ENCODE measurements at regions not wholly inside any gene's neighbourhood (a gene's known extent, or its start where the extent isn't known, plus 50 kb on each side); places are given as distances from the start of the nearest gene placed in this dataset.
"Not testable (repeated sequence)": the region's sequence is repeated elsewhere in the genome, so short reads cannot be mapped to it uniquely, and the experiment has no call there.

DNA sequence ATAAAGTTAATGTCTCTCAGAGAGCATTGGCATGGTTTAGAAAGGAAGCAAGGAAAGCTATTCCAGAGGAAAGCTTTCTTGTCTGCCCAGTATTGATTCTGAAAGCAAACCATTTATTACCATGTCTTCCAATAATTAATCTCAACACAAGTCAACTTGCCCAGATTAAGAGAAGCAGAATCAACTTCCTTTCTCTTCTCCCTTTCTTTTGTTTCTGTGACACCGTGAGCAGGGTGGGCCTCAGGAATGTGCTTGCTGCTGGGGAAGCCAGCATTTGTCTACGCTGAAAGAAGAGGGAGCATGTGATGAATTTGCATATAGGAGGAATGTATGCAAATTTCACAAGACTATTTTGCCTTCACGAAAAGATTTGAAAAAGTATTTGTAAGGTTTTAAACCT lies 368.6 kb upstream of the ROPN1 start:
- no peak for DNase-seq (ENCODE audit: low spot score)
- TF ChIP-seq CTCF (IDR thresholded peaks at IDR 0.05; ENCODE audit: extremely low read depth, missing control alignments), result no peak

DNA sequence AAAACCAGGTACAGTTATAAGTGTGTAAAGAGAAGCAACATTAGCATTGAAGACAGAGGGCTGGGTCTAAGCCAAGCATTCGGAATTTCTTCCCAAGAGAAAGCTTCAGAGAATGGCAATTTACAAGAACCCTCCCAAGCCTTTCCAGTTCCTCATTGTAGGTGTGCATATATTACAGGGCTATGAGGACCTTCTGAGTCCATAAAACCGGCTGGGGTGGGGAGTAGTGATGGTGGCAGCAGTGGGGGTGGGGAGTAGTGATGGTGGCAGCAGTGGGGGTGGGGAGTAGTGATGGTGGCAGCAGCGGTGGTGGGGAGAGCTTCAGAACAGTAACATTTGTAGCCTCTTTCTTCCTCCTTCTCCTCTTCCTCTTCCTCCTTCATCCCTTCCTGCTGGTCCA lies 368.7 kb upstream of the UMPS start:
- no peak for DNase-seq (ENCODE audit: low spot score)

DNA sequence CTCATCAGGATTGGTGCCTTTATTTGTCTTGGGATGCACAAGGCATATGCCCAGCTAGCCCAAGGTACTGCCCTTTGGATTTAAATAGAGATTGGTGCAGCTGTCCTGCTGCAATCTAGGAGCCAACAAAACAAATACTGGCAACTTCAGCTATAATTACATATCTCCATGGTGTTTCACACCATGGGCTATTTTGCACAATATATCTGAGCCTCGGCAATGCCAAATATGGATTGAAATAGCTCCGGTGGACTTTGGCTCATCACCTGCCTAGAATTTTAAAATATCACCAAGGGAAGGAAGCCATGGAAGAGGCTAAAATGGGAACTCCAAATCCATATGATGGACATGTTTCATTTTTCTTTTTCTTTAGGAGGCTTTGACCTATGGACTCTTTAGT lies 367.8 kb upstream of the UMPS start:
- no peak for TF ChIP-seq CTCF (IDR thresholded peaks at IDR 0.05; ENCODE audit: extremely low read depth, missing control alignments)
- DNase-seq (ENCODE audit: low spot score), result no peak

More for the DNA sequence above, 368.7 kb upstream of the UMPS start:
- no peak for TF ChIP-seq CTCF (IDR thresholded peaks at IDR 0.05; ENCODE audit: extremely low read depth, missing control alignments)

- no peak for DNase-seq (ENCODE audit: low spot score)
- TF ChIP-seq CTCF (IDR thresholded peaks at IDR 0.05; ENCODE audit: extremely low read depth, missing control alignments), result no peak
Observed at GRCh38 chr3:124363476-124363875, 366.8 kb upstream of the UMPS start.

GRCh38 chr3:124364317-124365020 lies 365.8 kb upstream of the UMPS start:
- no peak for DNase-seq (ENCODE audit: low spot score)
- TF ChIP-seq CTCF (IDR thresholded peaks at IDR 0.05; ENCODE audit: extremely low read depth, missing control alignments), result no peak

DNA sequence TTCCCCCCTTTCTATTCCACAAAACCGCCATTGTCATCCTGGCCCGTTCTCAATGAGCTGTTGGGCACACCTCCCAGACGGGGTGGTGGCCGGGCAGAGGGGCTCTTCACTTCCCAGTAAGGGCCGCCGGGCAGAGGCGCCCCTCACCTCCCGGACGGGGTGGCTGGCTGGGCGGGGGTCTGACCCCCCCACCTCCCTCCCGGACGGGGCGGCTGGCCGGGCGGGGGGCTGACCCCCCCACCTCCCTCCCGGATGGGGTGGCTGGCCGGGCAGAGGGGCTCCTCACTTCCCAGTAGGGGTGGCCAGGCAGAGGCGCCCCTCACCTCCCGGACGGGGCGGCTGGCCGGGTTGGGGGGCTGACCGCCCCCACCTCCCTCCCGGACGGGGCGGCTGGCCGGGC lies 363.6 kb upstream of the UMPS start:
- not testable (repeated sequence) for DNase-seq (ENCODE audit: low spot score)

- no peak for TF ChIP-seq CTCF (IDR thresholded peaks at IDR 0.05; ENCODE audit: extremely low read depth, missing control alignments)
- DNase-seq (ENCODE audit: low spot score), result no peak
Observed at GRCh38 chr3:124372775-124373174, 357.5 kb upstream of the UMPS start.

- DNase-seq (ENCODE audit: low spot score), result peak; percentile 55
- no peak for TF ChIP-seq CTCF (IDR thresholded peaks at IDR 0.05; ENCODE audit: extremely low read depth, missing control alignments)
Observed at GRCh38 chr3:124373524-124373923, 356.7 kb upstream of the UMPS start.
